GM12891 (cell line): ENCODE measurements at regions not wholly inside any gene's neighbourhood (a gene's known extent, or its start where the extent isn't known, plus 50 kb on each side); places are given as distances from the start of the nearest gene placed in this dataset.
A peak's percentile ranks its signal among the peaks of the same experiment; 100 is the strongest.

Source experiments
- DNase-seq: peaks from one replicate; pipeline ENCODE4 v3.0.0; 2011; ENCODE audit warnings: low spot score; ENCODE audit not compliant: insufficient read length
- FAIRE-seq: peaks from 2 replicates; lab custom pipeline; 2011; peaks lifted over from hg19 to GRCh38; lab: Jason Lieb, UNC
- PAX5 ChIP-seq: IDR thresholded peaks from 2 replicates; pipeline ENCODE4 v1.6.1; 2011; ENCODE audit warnings: low read length, moderate library complexity, mild to moderate bottlenecking; ENCODE audit not compliant: insufficient read depth, severe bottlenecking
- POLR2A ChIP-seq: IDR thresholded peaks from 2 replicates; pipeline ENCODE4 v1.6.1; 2011; ENCODE audit warnings: low read depth, low read length, control low read depth
- POLR2AphosphoS5 ChIP-seq: IDR thresholded peaks from 2 replicates; pipeline ENCODE4 v1.6.1; 2011; ENCODE audit warnings: low read depth, low read length, control low read depth
- POU2F2 ChIP-seq: IDR thresholded peaks from 2 replicates; pipeline ENCODE4 v1.6.1; 2011; ENCODE audit warnings: low read depth, mild to moderate bottlenecking, control low read depth, low read length, moderate library complexity
- SPI1 ChIP-seq: IDR thresholded peaks from 2 replicates; pipeline ENCODE4 v1.6.1; 2011; ENCODE audit warnings: low read depth, low read length, control low read depth
- TAF1 ChIP-seq: IDR thresholded peaks from 2 replicates; pipeline ENCODE4 v1.6.1; 2011; ENCODE audit warnings: low read depth, low read length, control low read depth

GRCh38 chr3:162332344-162332743 is 835.7 kb downstream of the OTOL1 start:
- FAIRE-seq (no peak), DNase-seq (no peak)
- TF ChIP-seq POLR2AphosphoS5 (no peak), POU2F2 (no peak), TAF1 (no peak), SPI1 (no peak), POLR2A (no peak)

DNA sequence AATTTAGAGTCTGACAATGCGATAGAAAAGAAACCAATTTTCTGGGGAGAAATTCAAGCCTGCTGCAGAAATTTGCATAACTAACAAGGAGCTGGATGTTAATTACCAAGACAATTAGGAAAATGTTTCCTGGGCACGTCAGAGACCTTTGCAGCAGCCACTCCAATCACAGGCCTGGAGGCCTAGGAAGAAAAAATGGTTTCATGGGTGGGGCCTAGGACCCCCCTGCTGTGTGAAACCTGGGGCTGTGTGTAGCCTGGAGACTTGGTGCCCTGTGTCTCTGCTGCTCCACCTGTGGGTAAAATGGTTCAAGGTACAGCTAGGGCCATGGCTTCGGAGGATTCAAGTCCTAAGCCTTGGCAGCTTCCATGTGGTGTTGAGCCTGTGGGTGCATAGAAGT is 837.9 kb downstream of the OTOL1 start:
- no peak for TF ChIP-seq TAF1
- no peak for TF ChIP-seq POLR2A
- no peak for TF ChIP-seq POLR2AphosphoS5
- TF ChIP-seq POU2F2, result no peak
- no peak for TF ChIP-seq PAX5
- TF ChIP-seq SPI1, result no peak
- no peak for DNase-seq
- no peak for FAIRE-seq

- FAIRE-seq, result no peak
- no peak for TF ChIP-seq POLR2AphosphoS5
- TF ChIP-seq TAF1, result no peak
- no peak for DNase-seq
These were observed 841.0 kb downstream of the OTOL1 start for GRCh38 chr3:162337630-162338029.

GRCh38 chr3:162338514-162338913 is 841.9 kb downstream of the OTOL1 start:
- DNase-seq (no peak), FAIRE-seq (no peak)
- no peak for TF ChIP-seq POLR2A
- no peak for TF ChIP-seq TAF1
- no peak for TF ChIP-seq SPI1
- no peak for TF ChIP-seq POLR2AphosphoS5
- no peak for TF ChIP-seq POU2F2
- TF ChIP-seq PAX5, result no peak

- FAIRE-seq, result no peak
These were observed 852.3 kb downstream of the OTOL1 start for GRCh38 chr3:162348912-162349311.

DNA sequence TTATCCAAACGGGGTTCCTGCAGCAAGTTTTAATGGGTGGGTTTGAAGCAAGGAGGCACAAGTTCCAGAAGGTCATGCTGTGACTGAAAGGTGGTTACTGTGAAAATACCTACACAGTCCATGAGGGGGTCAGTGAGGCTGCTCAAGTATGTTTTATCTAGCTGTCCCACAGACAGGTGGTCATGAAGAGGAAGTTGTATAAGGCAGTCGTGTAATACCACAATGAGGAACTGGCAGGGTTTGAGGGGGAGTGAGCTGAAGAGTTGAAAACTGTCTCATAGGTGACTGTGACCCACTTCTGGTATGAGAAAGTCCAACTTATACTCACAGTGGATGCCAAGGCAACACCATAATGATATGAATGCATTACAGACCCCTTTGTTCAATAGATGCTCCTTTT is 856.8 kb downstream of the OTOL1 start:
- TF ChIP-seq POU2F2, result no peak
- peak; percentile 52; the same call in 1 of the 2 replicates for TF ChIP-seq SPI1
- FAIRE-seq (no peak), DNase-seq (no peak)

More at GRCh38 chr3:162348912-162349311, 852.3 kb downstream of the OTOL1 start:
- TF ChIP-seq POU2F2, result no peak
- TF ChIP-seq POLR2AphosphoS5, result no peak
- TF ChIP-seq POLR2A, result no peak
- no peak for TF ChIP-seq TAF1
- no peak for TF ChIP-seq PAX5
- no peak for DNase-seq

- TF ChIP-seq POU2F2 (no peak), POLR2A (no peak), PAX5 (no peak), TAF1 (no peak), POLR2AphosphoS5 (no peak), SPI1 (no peak)
- no peak for FAIRE-seq
- no peak for DNase-seq
These were observed 857.7 kb downstream of the OTOL1 start for GRCh38 chr3:162354356-162354755.

- no peak for TF ChIP-seq POLR2A
- TF ChIP-seq SPI1, result no peak
- no peak for TF ChIP-seq POLR2AphosphoS5
- no peak for TF ChIP-seq PAX5
- TF ChIP-seq POU2F2, result no peak
- no peak for TF ChIP-seq TAF1
- FAIRE-seq, result no peak
- no peak for DNase-seq
These were observed 868.6 kb downstream of the OTOL1 start for GRCh38 chr3:162365066-162365719.

DNA sequence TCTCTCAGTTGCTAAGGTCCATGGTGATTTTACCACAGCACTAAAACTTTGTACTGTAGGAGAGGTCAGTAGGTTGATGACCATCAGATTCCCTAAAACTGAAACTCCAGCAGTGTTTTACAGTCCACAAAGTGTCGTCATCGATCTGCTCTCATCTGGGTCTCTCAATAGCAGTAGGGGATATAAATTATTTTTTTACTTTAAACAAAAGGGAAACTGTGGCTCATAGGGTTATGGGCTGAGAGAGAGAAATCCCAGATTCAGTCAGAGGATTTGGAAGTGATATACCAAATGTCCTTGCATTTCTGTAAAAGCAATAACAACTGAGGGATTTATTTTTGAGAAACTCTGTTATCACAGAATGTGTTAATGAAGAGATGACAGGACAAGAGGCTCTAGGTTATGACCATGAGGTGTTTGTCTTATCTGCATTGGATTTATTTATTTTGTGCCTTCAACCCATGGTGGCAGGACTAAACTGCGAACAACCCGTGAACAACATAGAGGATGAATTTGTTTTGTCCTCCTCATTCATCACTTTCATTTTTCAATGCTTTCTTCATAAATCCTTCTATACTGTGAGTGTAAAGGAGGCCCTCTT is 869.7 kb downstream of the OTOL1 start:
- DNase-seq (no peak), FAIRE-seq (no peak)
- TF ChIP-seq POU2F2 (no peak), TAF1 (no peak), PAX5 (no peak), SPI1 (no peak), POLR2AphosphoS5 (no peak), POLR2A (no peak)

DNA sequence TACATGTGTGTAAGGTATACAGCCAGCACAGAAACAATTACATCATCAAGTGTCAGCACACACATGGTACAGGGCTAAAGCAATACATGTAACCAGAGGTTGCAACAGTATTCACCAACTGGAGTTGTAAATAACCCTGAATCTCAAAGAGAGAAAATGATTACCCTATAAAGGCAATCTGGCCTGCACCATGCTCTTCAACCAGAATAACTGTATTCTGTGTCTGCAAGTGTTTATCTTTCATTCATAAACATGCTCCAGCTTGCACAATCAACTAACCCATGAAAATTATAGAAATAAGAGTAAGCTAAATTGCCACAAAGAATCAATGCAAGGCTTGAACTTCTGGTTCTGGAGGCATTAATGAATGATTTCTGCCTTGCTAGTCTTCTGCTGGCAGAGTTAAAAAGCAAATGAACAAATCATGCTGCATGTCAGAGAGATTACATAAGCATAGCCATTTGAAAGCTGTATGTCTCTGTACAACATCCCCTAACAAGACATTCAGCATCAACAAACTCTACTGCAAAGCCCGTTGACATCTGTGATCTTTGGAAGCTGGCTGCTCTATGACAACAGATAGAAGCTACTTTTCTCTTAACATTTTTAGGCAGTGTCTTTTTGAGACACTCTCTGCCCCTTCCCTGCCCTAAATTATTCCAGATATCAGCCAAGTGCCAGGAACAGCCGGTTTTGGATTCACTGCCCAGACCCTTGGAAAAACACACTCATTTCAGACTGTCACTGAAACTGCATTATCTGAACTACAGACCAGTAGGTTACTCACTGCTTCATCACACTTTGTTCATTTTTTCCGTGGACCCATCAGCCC is 871.0 kb downstream of the OTOL1 start:
- TF ChIP-seq POLR2AphosphoS5 (no peak), TAF1 (no peak), SPI1 (no peak), POLR2A (no peak), POU2F2 (no peak), PAX5 (no peak)
- no peak for DNase-seq
- FAIRE-seq, result no peak
